ENCODE measurements at regions not wholly inside any gene's neighbourhood (a gene's known extent, or its start where the extent isn't known, plus 50 kb on each side); places are given as distances from the start of the nearest gene placed in this dataset.

DNA sequence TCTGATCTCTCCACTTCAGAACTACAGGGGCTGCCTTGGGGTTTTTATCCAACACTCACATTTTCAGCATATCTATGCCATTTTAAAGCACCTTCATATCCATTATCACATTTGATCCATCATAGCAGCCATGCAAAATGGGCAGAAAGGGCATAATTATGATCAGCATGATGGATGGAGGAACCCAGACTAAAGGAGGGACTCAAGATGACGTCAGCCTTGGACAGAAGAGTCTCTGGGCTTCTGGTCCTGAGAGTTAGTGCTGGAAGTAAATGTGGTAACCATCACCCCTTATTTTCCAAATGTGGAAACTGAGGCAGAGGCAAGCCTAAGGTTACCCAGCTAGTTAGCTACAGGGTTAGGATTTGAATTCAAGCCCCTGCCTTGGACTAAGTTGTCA is 273.1 kb downstream of the DRD1 start:
- TF ChIP-seq, protein P1, sequence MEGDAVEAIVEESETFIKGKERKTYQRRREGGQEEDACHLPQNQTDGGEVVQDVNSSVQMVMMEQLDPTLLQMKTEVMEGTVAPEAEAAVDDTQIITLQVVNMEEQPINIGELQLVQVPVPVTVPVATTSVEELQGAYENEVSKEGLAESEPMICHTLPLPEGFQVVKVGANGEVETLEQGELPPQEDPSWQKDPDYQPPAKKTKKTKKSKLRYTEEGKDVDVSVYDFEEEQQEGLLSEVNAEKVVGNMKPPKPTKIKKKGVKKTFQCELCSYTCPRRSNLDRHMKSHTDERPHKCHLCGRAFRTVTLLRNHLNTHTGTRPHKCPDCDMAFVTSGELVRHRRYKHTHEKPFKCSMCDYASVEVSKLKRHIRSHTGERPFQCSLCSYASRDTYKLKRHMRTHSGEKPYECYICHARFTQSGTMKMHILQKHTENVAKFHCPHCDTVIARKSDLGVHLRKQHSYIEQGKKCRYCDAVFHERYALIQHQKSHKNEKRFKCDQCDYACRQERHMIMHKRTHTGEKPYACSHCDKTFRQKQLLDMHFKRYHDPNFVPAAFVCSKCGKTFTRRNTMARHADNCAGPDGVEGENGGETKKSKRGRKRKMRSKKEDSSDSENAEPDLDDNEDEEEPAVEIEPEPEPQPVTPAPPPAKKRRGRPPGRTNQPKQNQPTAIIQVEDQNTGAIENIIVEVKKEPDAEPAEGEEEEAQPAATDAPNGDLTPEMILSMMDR (IDR thresholded peaks at IDR 0.05; ENCODE audit: low read depth, low read length, poor library complexity, severe bottlenecking): no peak
- no peak for TF ChIP-seq EZH2phosphoT487 (IDR thresholded peaks at IDR 0.05; ENCODE audit: borderline replicate concordance, low read length)

Data from DOHH2 (cell line).